ENCODE measurements at regions not wholly inside any gene's neighbourhood (a gene's known extent, or its start where the extent isn't known, plus 50 kb on each side); places are given as distances from the start of the nearest gene placed in this dataset.

GRCh38 chr1:4946343-4946742, 291.9 kb downstream of the AJAP1 start:
- DNase-seq (ENCODE audit: low spot score) = no peak
- no peak overlapping the region for H2AFZ ChIP-seq (ENCODE audit: low read length)
- no CpG with 5 or more reads among the region's 5 CpGs for WGBS, 2 donors (ENCODE audit: extremely low coverage in 2 of 2, insufficient read length in 2 of 2, insufficient replicate concordance in 1 of 2)
- no peaks in the 10 kb centered on the region for H3K36me3 ChIP-seq (replicated peaks in 1 of 2; ENCODE audit: control insufficient read depth in 2 of 2, insufficient read depth in 2 of 2, low read length in 2 of 2)
- no peak overlapping the region for H3K4ac ChIP-seq (ENCODE audit: low read length)
- H3K79me1 ChIP-seq (ENCODE audit: low read depth, low read length) = no peaks in the 10 kb centered on the region
- H3K4me1 ChIP-seq (ENCODE audit: control insufficient read depth in 2 of 2, insufficient read depth in 1 of 2, low read depth in 1 of 2, low read length in 2 of 2) = peaks cover 0 to 1% of the 10 kb centered on the region in 2 donors
- H3K23ac ChIP-seq (ENCODE audit: low read depth, low read length, poor library complexity) = no peak overlapping the region
- no peak overlapping the region for H3K18ac ChIP-seq (ENCODE audit: low read length)
- H3K9ac ChIP-seq (ENCODE audit: low read depth, low read length, poor library complexity) = peak overlapping the region; percentile 21
- H3K27me3 ChIP-seq (ENCODE audit: control insufficient read depth in 3 of 3, insufficient read depth in 3 of 3, low read depth in 1 of 3, low read length in 3 of 3) = peaks cover 0 to 2% (median 0%) of the 10 kb centered on the region in 3 experiments
- H2BK12ac ChIP-seq (ENCODE audit: low read length) = no peak overlapping the region
- peak overlapping the region in 1 of 2 donors; percentile 61 for H3K4me3 ChIP-seq (ENCODE audit: low read length in 2 of 2)
- H3K27ac ChIP-seq (replicated peaks; ENCODE audit: low read length) = no peak overlapping the region
- no peak overlapping the region for H4K8ac ChIP-seq (ENCODE audit: low read depth, low read length)
- no peak overlapping the region for H2BK5ac ChIP-seq (ENCODE audit: low read length)
- H2AK5ac ChIP-seq (ENCODE audit: low read depth, low read length) = no peak overlapping the region
- H3K4me2 ChIP-seq (ENCODE audit: insufficient read depth, low read length, poor library complexity, severe bottlenecking) = no peak overlapping the region
- H3K14ac ChIP-seq (ENCODE audit: low read length) = no peak overlapping the region
- H2BK15ac ChIP-seq (ENCODE audit: low read length) = no peak overlapping the region
- H4K91ac ChIP-seq (ENCODE audit: low read depth, low read length, poor library complexity) = peak overlapping the region; percentile 27
- no peak overlapping the region for H2BK120ac ChIP-seq (ENCODE audit: low read depth, low read length)
- H3K9me3 ChIP-seq (replicated peaks in 1 of 2; ENCODE audit: control insufficient read depth in 2 of 2, insufficient read depth in 1 of 2, low read depth in 1 of 2, low read length in 2 of 2) = peaks cover 0 to 5% of the 10 kb centered on the region in 2 donors

- Histone ChIP-seq H3K14ac (ENCODE audit: low read length) (no peak overlapping the region), H3K27ac (replicated peaks; ENCODE audit: low read length) (no peak overlapping the region), H3K4me3 (ENCODE audit: low read length in 2 of 2) (no peak overlapping the region), H3K23ac (ENCODE audit: low read depth, low read length, poor library complexity) (no peak overlapping the region), H3K9me3 (replicated peaks in 1 of 2; ENCODE audit: control insufficient read depth in 2 of 2, insufficient read depth in 1 of 2, low read depth in 1 of 2, low read length in 2 of 2) (peaks cover 0 to 5% of the 10 kb centered on the region in 2 donors), H2BK12ac (ENCODE audit: low read length) (no peak overlapping the region), H3K9ac (ENCODE audit: low read depth, low read length, poor library complexity) (no peak overlapping the region), H3K27me3 (ENCODE audit: control insufficient read depth in 3 of 3, insufficient read depth in 3 of 3, low read depth in 1 of 3, low read length in 3 of 3) (peaks cover 0 to 2% (median 0%) of the 10 kb centered on the region in 3 experiments), H3K36me3 (replicated peaks in 1 of 2; ENCODE audit: control insufficient read depth in 2 of 2, insufficient read depth in 2 of 2, low read length in 2 of 2) (no peaks in the 10 kb centered on the region), H3K79me1 (ENCODE audit: low read depth, low read length) (no peaks in the 10 kb centered on the region), H3K4me2 (ENCODE audit: insufficient read depth, low read length, poor library complexity, severe bottlenecking) (no peak overlapping the region), H2AFZ (ENCODE audit: low read length) (no peak overlapping the region), H3K4ac (ENCODE audit: low read length) (no peak overlapping the region), H2AK5ac (ENCODE audit: low read depth, low read length) (no peak overlapping the region), H2BK5ac (ENCODE audit: low read length) (no peak overlapping the region), H3K18ac (ENCODE audit: low read length) (no peak overlapping the region), H4K8ac (ENCODE audit: low read depth, low read length) (no peak overlapping the region), H2BK15ac (ENCODE audit: low read length) (no peak overlapping the region), H3K4me1 (ENCODE audit: control insufficient read depth in 2 of 2, insufficient read depth in 1 of 2, low read depth in 1 of 2, low read length in 2 of 2) (no peaks in the 10 kb centered on the region), H4K91ac (ENCODE audit: low read depth, low read length, poor library complexity) (no peak overlapping the region), H2BK120ac (ENCODE audit: low read depth, low read length) (no peak overlapping the region)
- WGBS, 2 donors (ENCODE audit: extremely low coverage in 2 of 2, insufficient read length in 2 of 2, insufficient replicate concordance in 1 of 2) = no CpG with 5 or more reads among the region's 9 CpGs
- no peak for DNase-seq (ENCODE audit: low spot score)
Observed at GRCh38 chr1:4944911-4945310, 290.5 kb downstream of the AJAP1 start.

GRCh38 chr1:4944072-4944471, 289.7 kb downstream of the AJAP1 start:
- no peak overlapping the region for H2BK5ac ChIP-seq (ENCODE audit: low read length)
- no peak overlapping the region for H3K9ac ChIP-seq (ENCODE audit: low read depth, low read length, poor library complexity)
- H3K14ac ChIP-seq (ENCODE audit: low read length) = no peak overlapping the region
- H3K4me1 ChIP-seq (ENCODE audit: control insufficient read depth in 2 of 2, insufficient read depth in 1 of 2, low read depth in 1 of 2, low read length in 2 of 2) = no peaks in the 10 kb centered on the region
- DNase-seq (ENCODE audit: low spot score) = no peak
- no peak overlapping the region for H2BK120ac ChIP-seq (ENCODE audit: low read depth, low read length)
- no peaks in the 10 kb centered on the region for H3K79me1 ChIP-seq (ENCODE audit: low read depth, low read length)
- WGBS, 2 donors (ENCODE audit: extremely low coverage in 2 of 2, insufficient read length in 2 of 2, insufficient replicate concordance in 1 of 2) = no CpG with 5 or more reads among the region's 5 CpGs
- no peak overlapping the region for H2AK5ac ChIP-seq (ENCODE audit: low read depth, low read length)
- no peak overlapping the region for H3K27ac ChIP-seq (replicated peaks; ENCODE audit: low read length)
- H2BK12ac ChIP-seq (ENCODE audit: low read length) = no peak overlapping the region
- no peak overlapping the region for H2BK15ac ChIP-seq (ENCODE audit: low read length)
- H3K9me3 ChIP-seq (replicated peaks in 1 of 2; ENCODE audit: control insufficient read depth in 2 of 2, insufficient read depth in 1 of 2, low read depth in 1 of 2, low read length in 2 of 2) = peaks cover 0 to 6% of the 10 kb centered on the region in 2 donors
- no peak overlapping the region for H3K4ac ChIP-seq (ENCODE audit: low read length)
- no peak overlapping the region for H4K91ac ChIP-seq (ENCODE audit: low read depth, low read length, poor library complexity)
- H3K36me3 ChIP-seq (replicated peaks in 1 of 2; ENCODE audit: control insufficient read depth in 2 of 2, insufficient read depth in 2 of 2, low read length in 2 of 2) = no peaks in the 10 kb centered on the region
- H4K8ac ChIP-seq (ENCODE audit: low read depth, low read length) = no peak overlapping the region
- peaks cover 0 to 2% (median 0%) of the 10 kb centered on the region in 3 experiments for H3K27me3 ChIP-seq (ENCODE audit: control insufficient read depth in 3 of 3, insufficient read depth in 3 of 3, low read depth in 1 of 3, low read length in 3 of 3)
- H3K4me2 ChIP-seq (ENCODE audit: insufficient read depth, low read length, poor library complexity, severe bottlenecking) = no peak overlapping the region
- no peak overlapping the region for H3K4me3 ChIP-seq (ENCODE audit: low read length in 2 of 2)
- no peak overlapping the region for H2AFZ ChIP-seq (ENCODE audit: low read length)
- H3K23ac ChIP-seq (ENCODE audit: low read depth, low read length, poor library complexity) = no peak overlapping the region
- H3K18ac ChIP-seq (ENCODE audit: low read length) = no peak overlapping the region

- no peak overlapping the region for H3K4ac ChIP-seq (ENCODE audit: low read length)
- H4K8ac ChIP-seq (ENCODE audit: low read depth, low read length) = no peak overlapping the region
- peak overlapping the region; percentile 67 for H2BK12ac ChIP-seq (ENCODE audit: low read length)
- H2BK5ac ChIP-seq (ENCODE audit: low read length) = no peak overlapping the region
- no peak overlapping the region for H3K18ac ChIP-seq (ENCODE audit: low read length)
- no peak for DNase-seq (ENCODE audit: low spot score)
- no peak overlapping the region for H2BK120ac ChIP-seq (ENCODE audit: low read depth, low read length)
- H3K4me2 ChIP-seq (ENCODE audit: insufficient read depth, low read length, poor library complexity, severe bottlenecking) = no peak overlapping the region
- WGBS, 2 donors (ENCODE audit: extremely low coverage in 2 of 2, insufficient read length in 2 of 2, insufficient replicate concordance in 1 of 2) = no CpG with 5 or more reads among the region's 6 CpGs
- no peaks in the 10 kb centered on the region for H3K27me3 ChIP-seq (ENCODE audit: control insufficient read depth in 3 of 3, insufficient read depth in 3 of 3, low read depth in 1 of 3, low read length in 3 of 3)
- H3K9ac ChIP-seq (ENCODE audit: low read depth, low read length, poor library complexity) = no peak overlapping the region
- peaks cover 0 to 3% of the 10 kb centered on the region in 2 donors for H3K9me3 ChIP-seq (replicated peaks in 1 of 2; ENCODE audit: control insufficient read depth in 2 of 2, insufficient read depth in 1 of 2, low read depth in 1 of 2, low read length in 2 of 2)
- no peak overlapping the region for H2AK5ac ChIP-seq (ENCODE audit: low read depth, low read length)
- peak overlapping the region; percentile 18 for H3K23ac ChIP-seq (ENCODE audit: low read depth, low read length, poor library complexity)
- H3K36me3 ChIP-seq (replicated peaks in 1 of 2; ENCODE audit: control insufficient read depth in 2 of 2, insufficient read depth in 2 of 2, low read length in 2 of 2) = no peaks in the 10 kb centered on the region
- H4K91ac ChIP-seq (ENCODE audit: low read depth, low read length, poor library complexity) = no peak overlapping the region
- no peak overlapping the region for H3K14ac ChIP-seq (ENCODE audit: low read length)
- peaks cover 0 to 1% of the 10 kb centered on the region in 2 donors for H3K4me1 ChIP-seq (ENCODE audit: control insufficient read depth in 2 of 2, insufficient read depth in 1 of 2, low read depth in 1 of 2, low read length in 2 of 2)
- no peak overlapping the region for H3K27ac ChIP-seq (replicated peaks; ENCODE audit: low read length)
- no peak overlapping the region for H3K4me3 ChIP-seq (ENCODE audit: low read length in 2 of 2)
- no peak overlapping the region for H2AFZ ChIP-seq (ENCODE audit: low read length)
- no peak overlapping the region for H2BK15ac ChIP-seq (ENCODE audit: low read length)
- H3K79me1 ChIP-seq (ENCODE audit: low read depth, low read length) = no peaks in the 10 kb centered on the region
Observed at GRCh38 chr1:4939266-4939665, 284.9 kb downstream of the AJAP1 start.
